Midbrain (tissue), 1 donor: ENCODE measurements at regions not wholly inside any gene's neighbourhood (a gene's known extent, or its start where the extent isn't known, plus 50 kb on each side); places are given as distances from the start of the nearest gene placed in this dataset.

Experiments
- DNase-seq: peaks from one replicate; lab custom pipeline; 2025; lab: John Stamatoyannopoulos, UW

GRCh38 chr7:79868010-79868409 lies 266.6 kb upstream of the GNAI1 start:
- DNase-seq: no peak

- no peak for DNase-seq
Observed at GRCh38 chr7:79862447-79863210, 272.0 kb upstream of the GNAI1 start.

- no peak for DNase-seq
Observed at GRCh38 chr7:79855172-79855571, 279.5 kb upstream of the GNAI1 start.

- no peak for DNase-seq
Observed at GRCh38 chr7:79854621-79855020, 280.0 kb upstream of the GNAI1 start.

GRCh38 chr7:79837915-79838314 lies 296.7 kb upstream of the GNAI1 start:
- DNase-seq: no peak

- no peak for DNase-seq
Observed at GRCh38 chr7:79833616-79834015, 301.0 kb upstream of the GNAI1 start.

- DNase-seq: no peak
Observed at GRCh38 chr7:79828866-79829265, 305.8 kb upstream of the GNAI1 start.

- DNase-seq: no peak
Observed at GRCh38 chr7:79823246-79823951, 311.2 kb upstream of the GNAI1 start.

GRCh38 chr7:79822620-79823240 lies 311.9 kb upstream of the GNAI1 start:
- DNase-seq: no peak

GRCh38 chr7:79820387-79820786 lies 314.2 kb upstream of the GNAI1 start:
- DNase-seq: peak; percentile 55

GRCh38 chr7:79810916-79811315 lies 323.7 kb upstream of the GNAI1 start:
- no peak for DNase-seq

- no peak for DNase-seq
Observed at GRCh38 chr7:79806161-79806734, 328.4 kb upstream of the GNAI1 start.

- no peak for DNase-seq
Observed at GRCh38 chr7:79790656-79791262, 337.3 kb upstream of the MAGI2 start.

GRCh38 chr7:79789584-79790345 lies 336.3 kb upstream of the MAGI2 start:
- DNase-seq: no peak

GRCh38 chr7:79787623-79788022 lies 334.2 kb upstream of the MAGI2 start:
- DNase-seq: no peak

- DNase-seq: no peak
Observed at GRCh38 chr7:79787096-79787495, 333.6 kb upstream of the MAGI2 start.

GRCh38 chr7:79786187-79786586 lies 332.7 kb upstream of the MAGI2 start:
- no peak for DNase-seq

- DNase-seq: no peak
Observed at GRCh38 chr7:79785556-79785955, 332.1 kb upstream of the MAGI2 start.

GRCh38 chr7:79782906-79783305 lies 329.4 kb upstream of the MAGI2 start:
- no peak for DNase-seq

- DNase-seq: no peak
Observed at GRCh38 chr7:79782256-79782655, 328.8 kb upstream of the MAGI2 start.

- DNase-seq: no peak
Observed at GRCh38 chr7:79781716-79782115, 328.2 kb upstream of the MAGI2 start.
